ENCODE measurements at regions not wholly inside any gene's neighbourhood (a gene's known extent, or its start where the extent isn't known, plus 50 kb on each side); places are given as distances from the start of the nearest gene placed in this dataset.
A peak's percentile ranks its signal among the peaks of the same experiment; 100 is the strongest.

GRCh38 chr6:74434171-74434570 lies 738.2 kb downstream of the CD109 start:
- no peak for DNase-seq (ENCODE audit: low read depth)
- no peak for TF ChIP-seq CTCF (conservative IDR thresholded peaks at IDR 0.05; ENCODE audit: low read depth, low read length)
- no peak overlapping the region for H3K4me3 ChIP-seq (ENCODE audit: low read depth, low read length)

GRCh38 chr6:74431873-74432580 lies 736.0 kb downstream of the CD109 start:
- no peak overlapping the region for H3K4me3 ChIP-seq (ENCODE audit: low read depth, low read length)
- no peak for TF ChIP-seq CTCF (conservative IDR thresholded peaks at IDR 0.05; ENCODE audit: low read depth, low read length)
- DNase-seq (ENCODE audit: low read depth) = no peak

GRCh38 chr6:74420221-74420620 lies 724.2 kb downstream of the CD109 start:
- TF ChIP-seq CTCF (conservative IDR thresholded peaks at IDR 0.05; ENCODE audit: low read depth, low read length) = no peak
- H3K4me3 ChIP-seq (ENCODE audit: low read depth, low read length) = no peak overlapping the region
- no peak for DNase-seq (ENCODE audit: low read depth)

- DNase-seq (ENCODE audit: low read depth) = no peak
- H3K4me3 ChIP-seq (ENCODE audit: low read depth, low read length) = no peak overlapping the region
- TF ChIP-seq CTCF (conservative IDR thresholded peaks at IDR 0.05; ENCODE audit: low read depth, low read length) = no peak
These were observed 719.1 kb downstream of the CD109 start for GRCh38 chr6:74415056-74415455.

DNA sequence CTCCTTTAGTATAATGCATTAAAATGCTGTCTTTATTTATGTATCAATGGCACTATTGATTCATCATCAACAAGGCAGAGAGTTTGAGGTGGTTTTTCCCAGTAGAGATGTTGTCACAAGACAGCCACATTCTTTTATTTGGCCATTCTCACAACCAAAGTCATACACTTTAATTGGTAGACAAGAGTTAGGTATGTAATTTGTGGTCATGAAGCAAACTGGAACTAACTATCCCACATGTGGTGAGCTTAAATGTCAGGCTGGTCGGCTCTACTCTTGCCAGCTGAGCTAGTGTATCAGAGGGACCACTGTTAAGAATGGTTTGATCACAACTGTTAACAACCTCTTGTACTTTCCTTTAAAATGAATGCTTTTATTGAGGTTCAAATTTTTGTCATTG lies 714.6 kb downstream of the CD109 start:
- no peak for DNase-seq (ENCODE audit: low read depth)
- H3K4me3 ChIP-seq (ENCODE audit: low read depth, low read length) = no peak overlapping the region
- TF ChIP-seq CTCF (conservative IDR thresholded peaks at IDR 0.05; ENCODE audit: low read depth, low read length) = no peak

DNA sequence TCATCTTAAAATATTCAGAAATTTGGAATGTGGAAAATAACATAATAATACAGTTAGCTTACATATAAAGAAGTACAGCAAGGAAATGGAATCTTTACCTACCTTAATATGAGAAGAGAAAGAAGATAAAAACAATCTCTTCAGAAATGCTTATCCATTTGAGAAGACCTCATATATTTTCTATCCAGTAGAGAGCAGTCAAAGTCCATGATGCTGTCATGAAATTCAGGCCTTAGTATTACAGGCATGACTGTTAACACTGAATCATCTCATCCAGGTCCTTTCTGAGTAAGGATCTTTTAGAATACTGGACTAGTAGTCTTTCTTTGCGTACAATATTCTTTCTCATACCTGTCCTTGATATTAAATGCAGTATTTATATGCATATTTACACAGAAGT lies 713.4 kb downstream of the CD109 start:
- DNase-seq (ENCODE audit: low read depth) = peak; percentile 10
- TF ChIP-seq CTCF (conservative IDR thresholded peaks at IDR 0.05; ENCODE audit: low read depth, low read length) = peak; percentile 50
- H3K4me3 ChIP-seq (ENCODE audit: low read depth, low read length) = no peak overlapping the region

DNA sequence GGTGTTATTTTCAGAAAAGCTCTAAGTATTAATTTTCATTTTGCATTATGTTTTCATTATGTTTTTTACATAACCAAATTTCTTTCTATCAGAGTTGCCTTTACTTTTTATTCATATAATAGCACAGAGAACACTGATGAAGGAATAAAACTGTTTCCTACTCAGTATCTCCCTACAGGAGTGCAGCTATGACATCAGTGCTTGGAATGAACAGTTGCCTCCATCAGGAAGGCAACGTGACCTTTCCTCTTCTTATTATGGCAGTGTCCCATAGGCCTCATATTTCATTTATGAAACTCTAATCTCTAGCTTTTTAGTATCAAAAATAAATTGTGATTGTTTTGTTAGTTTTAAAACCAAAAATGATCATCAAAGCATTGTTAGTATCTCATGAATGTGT lies 712.8 kb downstream of the CD109 start:
- TF ChIP-seq CTCF (conservative IDR thresholded peaks at IDR 0.05; ENCODE audit: low read depth, low read length) = no peak
- DNase-seq (ENCODE audit: low read depth) = no peak
- no peak overlapping the region for H3K4me3 ChIP-seq (ENCODE audit: low read depth, low read length)
